22Rv1 (cell line): ENCODE measurements at regions not wholly inside any gene's neighbourhood (a gene's known extent, or its start where the extent isn't known, plus 50 kb on each side); places are given as distances from the start of the nearest gene placed in this dataset.
A peak's percentile ranks its signal among the peaks of the same experiment; 100 is the strongest.
"Not testable (repeated sequence)": the region's sequence is repeated elsewhere in the genome, so short reads cannot be mapped to it uniquely, and the experiment has no call there.

Source experiments
- H3K27ac ChIP-seq: fragments of 450-650 bp; 2 replicates; pipeline ENCODE4 v1.5.1; 2017
- CTCF ChIP-seq: fragments of 450-650 bp; IDR thresholded peaks from 2 replicates; pipeline ENCODE4 v1.5.1; 2017; ENCODE audit warnings: mild to moderate bottlenecking
- ZFX ChIP-seq: fragments of 450-650 bp; IDR thresholded peaks from 2 replicates; pipeline ENCODE4 v1.6.1; 2017; ENCODE audit warnings: antibody characterized with exemption, borderline replicate concordance

GRCh38 chr9:38486056-38486615 lies 61.9 kb upstream of the IGFBPL1 start:
- TF ChIP-seq ZFX (no peak), CTCF (no peak)
- H3K27ac ChIP-seq = no peak overlapping the region

GRCh38 chr9:38484076-38484665 lies 59.9 kb upstream of the IGFBPL1 start:
- H3K27ac ChIP-seq = not testable (repeated sequence)

GRCh38 chr9:38482918-38483592 lies 58.8 kb upstream of the IGFBPL1 start:
- H3K27ac ChIP-seq = no peak overlapping the region
- TF ChIP-seq CTCF (no peak), ZFX (no peak)

GRCh38 chr9:38478211-38478610 lies 54.0 kb upstream of the IGFBPL1 start:
- TF ChIP-seq ZFX (no peak), CTCF (no peak)
- H3K27ac ChIP-seq = no peak overlapping the region

- H3K27ac ChIP-seq = peak overlapping the region; percentile 34; the same call in 1 of the 2 replicates
Observed at GRCh38 chr9:38474476-38474875, 50.2 kb upstream of the IGFBPL1 start.
